ENCODE measurements at regions not wholly inside any gene's neighbourhood (a gene's known extent, or its start where the extent isn't known, plus 50 kb on each side); places are given as distances from the start of the nearest gene placed in this dataset.

DNA sequence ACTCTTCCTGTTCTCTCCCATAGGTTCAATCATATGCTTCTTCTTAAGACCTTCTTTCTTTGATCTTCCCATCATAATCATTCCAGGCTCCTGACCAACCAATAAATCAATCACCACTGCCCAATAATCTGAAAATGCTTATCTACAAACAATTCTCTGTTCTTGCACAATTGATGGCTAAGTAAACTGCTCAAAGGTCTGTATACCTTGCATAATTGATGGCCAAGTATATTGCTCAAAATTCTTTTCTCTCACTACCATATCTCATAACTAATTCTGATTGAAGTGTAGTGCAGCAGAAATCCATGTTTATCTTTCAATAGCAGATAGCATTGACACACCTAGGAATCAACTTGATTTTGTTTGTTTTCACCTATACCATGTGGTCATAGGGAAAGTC, 83.4 kb upstream of the EPHA6 start:
- Histone ChIP-seq H3K4me3 (ENCODE audit: low read depth, low read length) (no peak overlapping the region), H3K36me3 (ENCODE audit: control insufficient read depth, insufficient read depth, low read length) (no peaks in the 10 kb centered on the region), H3K27me3 (ENCODE audit: control insufficient read depth, insufficient read depth, low read length) (no peaks in the 10 kb centered on the region)
- DNase-seq (ENCODE audit: low read depth) = no peak
- TF ChIP-seq, protein P1, sequence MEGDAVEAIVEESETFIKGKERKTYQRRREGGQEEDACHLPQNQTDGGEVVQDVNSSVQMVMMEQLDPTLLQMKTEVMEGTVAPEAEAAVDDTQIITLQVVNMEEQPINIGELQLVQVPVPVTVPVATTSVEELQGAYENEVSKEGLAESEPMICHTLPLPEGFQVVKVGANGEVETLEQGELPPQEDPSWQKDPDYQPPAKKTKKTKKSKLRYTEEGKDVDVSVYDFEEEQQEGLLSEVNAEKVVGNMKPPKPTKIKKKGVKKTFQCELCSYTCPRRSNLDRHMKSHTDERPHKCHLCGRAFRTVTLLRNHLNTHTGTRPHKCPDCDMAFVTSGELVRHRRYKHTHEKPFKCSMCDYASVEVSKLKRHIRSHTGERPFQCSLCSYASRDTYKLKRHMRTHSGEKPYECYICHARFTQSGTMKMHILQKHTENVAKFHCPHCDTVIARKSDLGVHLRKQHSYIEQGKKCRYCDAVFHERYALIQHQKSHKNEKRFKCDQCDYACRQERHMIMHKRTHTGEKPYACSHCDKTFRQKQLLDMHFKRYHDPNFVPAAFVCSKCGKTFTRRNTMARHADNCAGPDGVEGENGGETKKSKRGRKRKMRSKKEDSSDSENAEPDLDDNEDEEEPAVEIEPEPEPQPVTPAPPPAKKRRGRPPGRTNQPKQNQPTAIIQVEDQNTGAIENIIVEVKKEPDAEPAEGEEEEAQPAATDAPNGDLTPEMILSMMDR (IDR thresholded peaks at IDR 0.05; ENCODE audit: insufficient read depth, low read depth, low read length) = no peak
- ChIA-PET POLR2A (no interaction called here), CTCF (no interaction called here)

DNA sequence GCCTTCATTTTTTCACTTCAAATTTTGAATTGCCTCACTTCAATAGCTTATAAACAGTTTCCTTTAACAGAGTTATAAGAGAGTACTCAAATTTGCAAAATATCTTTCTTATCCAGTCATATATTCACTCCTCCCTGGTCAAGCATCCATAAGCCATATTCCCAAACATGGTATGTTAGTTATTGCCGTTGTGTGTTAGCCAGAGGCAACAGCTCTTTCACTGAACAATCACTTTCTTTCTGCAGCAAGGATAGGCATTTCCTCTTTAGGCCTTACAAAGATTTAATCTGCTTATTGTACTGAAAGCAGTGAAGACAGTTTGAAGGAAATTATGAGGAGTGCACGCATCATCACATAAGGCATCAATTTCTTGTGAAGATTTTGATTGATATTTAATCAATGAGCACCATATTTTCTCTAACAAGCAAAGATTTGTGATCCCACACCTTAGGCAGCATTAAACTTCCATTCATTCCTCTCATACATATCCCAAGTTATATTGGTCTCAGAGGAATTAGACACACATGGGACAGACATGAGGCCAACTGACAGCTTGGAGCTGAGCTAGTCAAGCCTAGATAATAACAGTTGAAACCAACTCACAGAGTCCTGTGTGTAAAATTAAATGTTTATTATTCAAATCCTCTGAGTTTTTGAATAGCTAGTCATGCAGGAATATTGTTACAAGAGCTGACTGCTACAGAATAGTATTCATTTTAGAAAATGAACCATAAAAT, 80.0 kb upstream of the EPHA6 start:
- H3K27me3 ChIP-seq (ENCODE audit: control insufficient read depth, insufficient read depth, low read length) = no peaks in the 10 kb centered on the region
- no peak for DNase-seq (ENCODE audit: low read depth)
- no peak overlapping the region for H3K4me3 ChIP-seq (ENCODE audit: low read depth, low read length)
- POLR2A ChIA-PET = no interaction called here
- H3K36me3 ChIP-seq (ENCODE audit: control insufficient read depth, insufficient read depth, low read length) = no peaks in the 10 kb centered on the region
- TF ChIP-seq, protein P1 (IDR thresholded peaks at IDR 0.05; ENCODE audit: insufficient read depth, low read depth, low read length) = no peak
- CTCF ChIA-PET = no interaction called here

DNA sequence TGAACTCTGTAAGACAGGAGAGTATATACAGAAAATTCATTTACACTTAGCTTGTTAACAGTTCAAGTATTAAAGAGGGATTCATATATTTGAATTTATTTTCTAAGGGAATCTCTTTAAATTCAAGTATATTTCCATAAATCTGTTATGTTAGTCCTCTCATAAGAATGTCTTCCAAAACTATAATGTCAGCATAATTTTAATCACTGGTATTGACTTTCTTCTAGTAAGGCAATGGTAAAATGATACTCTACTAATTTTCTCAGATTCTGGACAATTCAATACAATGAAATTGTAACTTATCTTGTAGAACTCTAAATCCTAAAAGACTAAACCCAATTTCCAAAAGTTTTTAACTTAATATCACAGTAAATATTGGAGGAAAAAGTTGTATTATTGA, 66.3 kb upstream of the EPHA6 start:
- CTCF ChIA-PET = no interaction called here
- no peak for DNase-seq (ENCODE audit: low read depth)
- Histone ChIP-seq H3K36me3 (ENCODE audit: control insufficient read depth, insufficient read depth, low read length) (no peaks in the 10 kb centered on the region), H3K4me3 (ENCODE audit: low read depth, low read length) (no peak overlapping the region), H3K27me3 (ENCODE audit: control insufficient read depth, insufficient read depth, low read length) (no peaks in the 10 kb centered on the region)
- TF ChIP-seq, protein P1 (IDR thresholded peaks at IDR 0.05; ENCODE audit: insufficient read depth, low read depth, low read length) = no peak
- POLR2A ChIA-PET = no interaction called here

DNA sequence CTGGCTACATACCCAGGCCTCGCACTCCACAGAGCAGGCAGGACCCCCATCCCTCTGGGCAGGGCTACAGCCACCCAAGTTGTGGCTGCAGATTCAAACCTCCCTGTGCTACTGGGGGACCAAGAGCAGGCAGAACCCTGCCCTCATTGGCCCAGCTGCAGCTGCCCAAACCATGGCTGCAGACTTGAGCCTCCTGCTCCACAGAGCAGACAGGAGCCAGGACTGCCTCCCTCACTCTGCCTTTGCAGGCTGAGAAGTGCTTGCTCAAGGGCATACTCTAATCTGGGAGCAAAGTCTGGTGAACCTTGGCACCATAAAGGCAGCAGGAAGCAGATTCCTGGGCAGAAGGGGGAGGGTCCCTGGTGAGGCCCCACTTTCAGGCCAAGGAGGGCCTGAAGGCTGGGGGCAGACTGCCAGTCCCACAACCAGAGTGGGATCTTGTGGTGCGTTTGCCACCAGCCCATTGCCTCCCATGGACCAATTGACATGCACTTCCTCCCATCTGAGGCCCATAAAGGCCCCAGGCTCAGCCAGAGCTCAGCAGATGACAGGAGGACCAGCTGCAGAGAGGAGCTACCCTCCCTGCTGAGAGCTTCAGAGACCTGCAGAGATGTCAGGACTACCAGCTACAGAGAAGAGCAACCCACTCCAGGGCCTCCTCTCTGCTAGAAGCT, 64.2 kb upstream of the EPHA6 start:
- CTCF ChIA-PET = no interaction called here
- POLR2A ChIA-PET = no interaction called here
- Histone ChIP-seq H3K36me3 (ENCODE audit: control insufficient read depth, insufficient read depth, low read length) (no peaks in the 10 kb centered on the region), H3K4me3 (ENCODE audit: low read depth, low read length) (no peak overlapping the region), H3K27me3 (ENCODE audit: control insufficient read depth, insufficient read depth, low read length) (no peaks in the 10 kb centered on the region)
- TF ChIP-seq, protein P1 (IDR thresholded peaks at IDR 0.05; ENCODE audit: insufficient read depth, low read depth, low read length) = no peak
- no peak for DNase-seq (ENCODE audit: low read depth)

DNA sequence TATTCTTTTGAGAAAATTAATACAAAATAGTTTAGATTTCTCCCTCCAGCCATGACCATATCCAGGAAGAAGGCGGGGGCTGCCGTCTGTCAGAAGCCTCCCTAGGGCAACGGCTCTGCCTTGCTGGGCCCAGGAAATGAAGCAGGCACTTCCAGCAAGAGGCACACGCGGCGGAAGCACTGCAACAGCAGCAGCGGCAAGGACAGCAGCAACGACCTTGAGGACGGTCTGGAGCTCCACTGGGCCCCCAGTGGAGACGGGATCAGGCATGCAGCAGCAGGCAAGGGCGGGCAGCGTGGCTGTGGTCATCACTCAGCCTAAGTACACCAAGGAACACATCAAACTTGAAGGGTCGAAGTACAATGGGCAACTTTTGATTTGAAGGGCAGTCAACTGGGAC, 61.3 kb upstream of the EPHA6 start:
- POLR2A ChIA-PET = no interaction called here

More for the DNA sequence above, 61.3 kb upstream of the EPHA6 start:
- CTCF ChIA-PET = no interaction called here
- no peak for DNase-seq (ENCODE audit: low read depth)
- Histone ChIP-seq H3K27me3 (ENCODE audit: control insufficient read depth, insufficient read depth, low read length) (no peaks in the 10 kb centered on the region), H3K4me3 (ENCODE audit: low read depth, low read length) (no peak overlapping the region), H3K36me3 (ENCODE audit: control insufficient read depth, insufficient read depth, low read length) (no peaks in the 10 kb centered on the region)
- TF ChIP-seq, protein P1 (IDR thresholded peaks at IDR 0.05; ENCODE audit: insufficient read depth, low read depth, low read length) = no peak
